Mammary epithelial cell (primary cell): ENCODE measurements at regions not wholly inside any gene's neighbourhood (a gene's known extent, or its start where the extent isn't known, plus 50 kb on each side); places are given as distances from the start of the nearest gene placed in this dataset.
"Not testable (repeated sequence)": the region's sequence is repeated elsewhere in the genome, so short reads cannot be mapped to it uniquely, and the experiment has no call there.

ENCODE experiments used
- CTCF ChIP-seq, 2 donors: IDR thresholded peaks in 1 of 2; conservative IDR thresholded peaks in 1 of 2; 2 replicates each; pipeline ENCODE4 v1.5.1; 2011 to 2012; ENCODE audit warnings: inconsistent platforms in 2 of 2, low read length in 2 of 2, mild to moderate bottlenecking in 2 of 2, control low read depth in 1 of 2, low read depth in 1 of 2; ENCODE audit not compliant: insufficient read depth in 1 of 2; ENCODE audit errors: extremely low read depth in 1 of 2
- EZH2 ChIP-seq: IDR thresholded peaks from 2 replicates; pipeline ENCODE4 v1.6.1; 2012; ENCODE audit warnings: low read length, inconsistent platforms, borderline replicate concordance

- peak; percentile 8 to 29 for TF ChIP-seq CTCF (conservative IDR thresholded peaks at IDR 0.05 in 1 of 2, IDR thresholded peaks at IDR 0.05 in 1 of 2; ENCODE audit: extremely low read depth in 1 of 2, insufficient read depth in 1 of 2, low read depth in 1 of 2, low read length in 2 of 2)
- not testable (repeated sequence) for TF ChIP-seq EZH2
These were observed 207.5 kb upstream of the PLGLB1 start for GRCh38 chr2:87229091-87229689.
